C4-2B (cell line): ENCODE measurements at regions not wholly inside any gene's neighbourhood (a gene's known extent, or its start where the extent isn't known, plus 50 kb on each side); places are given as distances from the start of the nearest gene placed in this dataset.

Experiments
- H3K27ac ChIP-seq: fragments of 450-650 bp; 2 replicates; pipeline ENCODE4 v1.5.1; 2017
- CTCF ChIP-seq: fragments of 450-650 bp; conservative IDR thresholded peaks from 2 replicates; pipeline ENCODE4 v1.5.1; 2017; ENCODE audit warnings: mild to moderate bottlenecking
- ZFX ChIP-seq: fragments of 450-650 bp; IDR thresholded peaks from 2 replicates; pipeline ENCODE4 v1.6.1; 2017

DNA sequence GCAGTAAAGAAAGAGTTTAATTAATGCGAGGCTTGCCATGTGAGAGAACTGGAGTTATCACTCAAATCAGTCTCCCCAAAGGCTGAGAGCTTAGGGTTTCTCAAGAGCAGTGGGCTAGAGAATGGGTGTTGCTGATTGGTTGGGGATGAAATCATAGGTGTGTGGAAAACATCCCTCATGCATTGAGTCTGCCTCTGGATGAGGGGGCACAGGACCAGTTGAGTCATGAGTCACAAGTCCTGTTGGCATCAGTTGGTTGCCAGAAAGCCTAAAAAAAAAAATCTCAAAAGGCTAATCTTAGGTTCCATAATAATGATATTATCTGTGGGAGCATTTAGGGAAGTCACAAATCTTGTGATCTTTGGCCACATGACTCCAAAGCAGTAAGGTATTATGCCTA is 800.3 kb downstream of the TUSC7 start:
- no peak overlapping the region for H3K27ac ChIP-seq
- TF ChIP-seq ZFX (no peak), CTCF (no peak)

GRCh38 chr3:117510396-117510795 is 800.8 kb downstream of the TUSC7 start:
- TF ChIP-seq CTCF (no peak), ZFX (no peak)
- H3K27ac ChIP-seq = no peak overlapping the region

- TF ChIP-seq ZFX = no peak
- no peak for TF ChIP-seq CTCF
- no peak overlapping the region for H3K27ac ChIP-seq
Observed at GRCh38 chr3:117512975-117513374, 803.4 kb downstream of the TUSC7 start.

DNA sequence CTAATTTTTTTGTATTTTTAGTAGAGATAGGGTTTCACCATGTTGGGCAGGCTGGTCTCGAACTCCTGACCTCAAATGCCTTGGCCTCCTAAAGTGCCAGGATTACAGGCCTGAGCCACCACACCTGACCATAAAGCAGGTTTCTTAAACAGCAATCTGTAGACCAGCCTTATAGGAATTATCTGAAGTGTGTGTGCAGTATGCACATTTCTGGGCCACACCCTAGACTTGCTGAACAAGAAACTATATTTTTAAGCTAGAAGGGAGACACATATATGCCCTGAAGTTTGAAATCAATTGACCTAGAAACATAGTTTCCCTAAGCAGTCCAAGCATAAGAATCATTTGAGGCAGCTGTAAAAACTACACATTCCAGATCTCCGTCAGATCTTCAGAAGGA is 805.7 kb downstream of the TUSC7 start:
- TF ChIP-seq CTCF (no peak), ZFX (no peak)
- no peak overlapping the region for H3K27ac ChIP-seq

GRCh38 chr3:117518364-117518763 is 808.8 kb downstream of the TUSC7 start:
- TF ChIP-seq ZFX (no peak), CTCF (no peak)
- no peak overlapping the region for H3K27ac ChIP-seq

- H3K27ac ChIP-seq = no peak overlapping the region
- no peak for TF ChIP-seq CTCF
- TF ChIP-seq ZFX = no peak
Observed at GRCh38 chr3:117519776-117520175, 810.2 kb downstream of the TUSC7 start.

DNA sequence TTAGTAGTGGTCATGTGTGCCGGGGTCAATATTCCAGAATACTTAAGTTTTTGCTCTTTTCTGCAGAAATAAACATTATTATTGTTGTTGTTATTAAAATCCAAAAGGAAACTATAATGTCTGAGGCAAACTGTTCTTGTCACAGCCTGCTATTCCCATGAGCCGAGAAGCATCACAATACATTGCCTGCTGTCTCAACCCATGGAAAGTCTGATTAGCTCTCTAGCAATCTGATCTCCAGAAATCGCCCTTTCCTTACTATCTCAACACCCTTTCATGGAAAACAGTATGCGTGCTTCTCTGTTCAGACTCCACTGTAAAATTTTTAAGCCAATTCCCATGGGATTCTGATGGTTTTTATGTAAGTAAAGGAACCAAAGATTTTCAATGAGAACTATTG is 811.0 kb downstream of the TUSC7 start:
- no peak overlapping the region for H3K27ac ChIP-seq
- no peak for TF ChIP-seq ZFX
- no peak for TF ChIP-seq CTCF

GRCh38 chr3:117523418-117523817 is 813.8 kb downstream of the TUSC7 start:
- no peak for TF ChIP-seq ZFX
- TF ChIP-seq CTCF = no peak
- H3K27ac ChIP-seq = no peak overlapping the region
